GM12891 (cell line): ENCODE measurements at regions not wholly inside any gene's neighbourhood (a gene's known extent, or its start where the extent isn't known, plus 50 kb on each side); places are given as distances from the start of the nearest gene placed in this dataset.

Source experiments
- POLR2A ChIP-seq: IDR thresholded peaks from 2 replicates; pipeline ENCODE4 v1.6.1; 2011; ENCODE audit warnings: low read depth, low read length, control low read depth
- SPI1 ChIP-seq: IDR thresholded peaks from 2 replicates; pipeline ENCODE4 v1.6.1; 2011; ENCODE audit warnings: low read depth, low read length, control low read depth

DNA sequence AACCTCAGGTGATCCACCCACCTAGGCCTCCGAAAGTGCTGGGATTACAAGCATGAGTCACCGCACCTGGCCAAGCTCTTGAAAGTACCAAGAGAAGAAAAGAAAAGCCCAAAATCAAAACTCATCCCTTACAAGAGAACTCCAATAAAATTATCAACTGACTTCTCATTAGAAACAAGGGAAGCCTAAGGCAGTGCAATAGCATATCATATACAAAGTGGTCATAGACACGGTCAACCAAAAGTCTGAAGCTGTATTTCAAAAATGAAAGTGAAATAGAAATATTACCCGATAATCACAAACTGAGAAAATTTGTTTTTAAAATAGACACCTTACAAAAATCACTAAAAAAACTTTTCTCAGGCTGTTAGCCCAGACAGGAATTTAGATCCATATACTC, 1321.1 kb upstream of the GJE1 start:
- TF ChIP-seq POLR2A = no peak
- no peak for TF ChIP-seq SPI1
